MM.1S (cell line): ENCODE measurements at regions not wholly inside any gene's neighbourhood (a gene's known extent, or its start where the extent isn't known, plus 50 kb on each side); places are given as distances from the start of the nearest gene placed in this dataset.

Source experiments
- CTCF ChIP-seq: fragments of 300-600 bp; sonication (generic); IDR thresholded peaks from 2 replicates; pipeline ENCODE4 v1.5.1; 2016; ENCODE audit warnings: antibody characterized with exemption, low read length, mixed read lengths
- EZH2phosphoT487 ChIP-seq: fragments of 300-600 bp; sonication (generic); IDR thresholded peaks from 2 replicates; pipeline ENCODE4 v1.6.1; 2018; ENCODE audit warnings: antibody characterized with exemption, low read length

- TF ChIP-seq CTCF, result no peak
- TF ChIP-seq EZH2phosphoT487, result no peak
Observed at GRCh38 chr15:61411902-61412510, 182.9 kb upstream of the RORA start.
